Prostate gland (tissue), 2 donors: ENCODE measurements at regions not wholly inside any gene's neighbourhood (a gene's known extent, or its start where the extent isn't known, plus 50 kb on each side); places are given as distances from the start of the nearest gene placed in this dataset.

Experiments
- DNase-seq: peaks from one replicate; pipeline ENCODE4 v3.0.0-alpha.2; 2019; ENCODE audit warnings: low spot score
- H3K27ac ChIP-seq, 2 donors: fragments of 200-600 bp; sonication (generic); 2 replicates each; pipeline ENCODE4 v1.5.1; 2017 to 2019
- H3K27me3 ChIP-seq: fragments of 200-600 bp; sonication (generic); replicated peaks from 2 replicates; pipeline ENCODE4 v1.5.1; 2019; ENCODE audit not compliant: insufficient read depth
- H3K36me3 ChIP-seq, 2 donors: fragments of 200-600 bp; sonication (generic); 1 replicate in 1 of 2; 2 replicates in 1 of 2; pipeline versions ENCODE4 v1.5.1 to v1.8.1; 2017 to 2019
- H3K4me1 ChIP-seq: fragments of 200-600 bp; sonication (generic); replicated peaks from 2 replicates; pipeline ENCODE4 v1.5.1; 2019
- H3K4me3 ChIP-seq, 2 donors: fragments of 200-600 bp; sonication (generic); 2 replicates each; pipeline ENCODE4 v1.5.1; 2017 to 2019
- H3K9me3 ChIP-seq: fragments of 200-600 bp; sonication (generic); 2 replicates; pipeline ENCODE4 v1.5.1; 2017
- POLR2A ChIP-seq: fragments of 450-650 bp; IDR thresholded peaks from one replicate; pipeline ENCODE4 v1.6.1; 2016; ENCODE audit warnings: antibody characterized with exemption, mild to moderate bottlenecking
- POLR2AphosphoS5 ChIP-seq: sonication (generic); formaldehyde crosslinking; IDR thresholded peaks from one replicate; pipeline ENCODE4 v1.6.1; 2017; ENCODE audit warnings: antibody characterized with exemption
- WGBS: methylation state at CpG from one replicate; pipeline ENCODE4 v1.1.5; 2018; 5-methylcytosine and 5-hydroxymethylcytosine counted together
- intact Hi-C: fragments of 100-400 bp; cut with DNase I; formaldehyde crosslinking; loops from one replicate; pipeline ENCODE4 v1.14.2; 2022
- TF ChIP-seq, protein P1 (sequence below), 4 experiments: fragments of 200-600 bp in 2 of 4; fragments of 450-650 bp in 2 of 4; sonication (generic) in 2 of 4; IDR thresholded peaks; 1 replicate in 3 of 4; 2 replicates in 1 of 4; pipeline ENCODE4 v1.5.1; 2016 to 2019; ENCODE audit warnings: antibody characterized with exemption in 4 of 4, mild to moderate bottlenecking in 2 of 4, moderate library complexity in 2 of 4

DNA sequence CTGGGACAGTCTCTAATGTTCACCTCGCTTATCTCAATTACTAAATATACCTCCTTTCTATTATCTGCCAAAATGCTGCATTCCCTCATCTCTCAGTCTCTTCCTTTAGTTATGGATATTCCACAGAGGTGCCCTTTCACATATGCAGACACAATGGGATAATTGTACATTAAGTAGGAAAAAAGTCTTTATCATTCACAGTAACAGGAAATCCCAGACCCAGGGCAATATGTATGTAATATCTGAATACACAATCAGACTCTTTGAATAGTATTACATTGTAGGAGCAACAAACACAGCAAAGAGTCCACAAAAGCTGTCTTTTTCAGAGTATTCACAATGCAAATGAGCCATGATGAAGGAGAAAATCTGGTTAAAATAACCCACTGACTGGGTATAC is 1399.0 kb upstream of the ZEB2 start:
- Histone ChIP-seq H3K27me3 (no peaks in the 10 kb centered on the region), H3K9me3 (no peaks in the 10 kb centered on the region), H3K27ac (no peak overlapping the region), H3K4me3 (no peak overlapping the region), H3K4me1 (no peaks in the 10 kb centered on the region), H3K36me3 (no peaks in the 10 kb centered on the region)
- intact Hi-C loops = no loop called here
- WGBS = 86% methylated on average over 1 of the region's 1 CpG
- no peak for DNase-seq
- TF ChIP-seq, protein P1, sequence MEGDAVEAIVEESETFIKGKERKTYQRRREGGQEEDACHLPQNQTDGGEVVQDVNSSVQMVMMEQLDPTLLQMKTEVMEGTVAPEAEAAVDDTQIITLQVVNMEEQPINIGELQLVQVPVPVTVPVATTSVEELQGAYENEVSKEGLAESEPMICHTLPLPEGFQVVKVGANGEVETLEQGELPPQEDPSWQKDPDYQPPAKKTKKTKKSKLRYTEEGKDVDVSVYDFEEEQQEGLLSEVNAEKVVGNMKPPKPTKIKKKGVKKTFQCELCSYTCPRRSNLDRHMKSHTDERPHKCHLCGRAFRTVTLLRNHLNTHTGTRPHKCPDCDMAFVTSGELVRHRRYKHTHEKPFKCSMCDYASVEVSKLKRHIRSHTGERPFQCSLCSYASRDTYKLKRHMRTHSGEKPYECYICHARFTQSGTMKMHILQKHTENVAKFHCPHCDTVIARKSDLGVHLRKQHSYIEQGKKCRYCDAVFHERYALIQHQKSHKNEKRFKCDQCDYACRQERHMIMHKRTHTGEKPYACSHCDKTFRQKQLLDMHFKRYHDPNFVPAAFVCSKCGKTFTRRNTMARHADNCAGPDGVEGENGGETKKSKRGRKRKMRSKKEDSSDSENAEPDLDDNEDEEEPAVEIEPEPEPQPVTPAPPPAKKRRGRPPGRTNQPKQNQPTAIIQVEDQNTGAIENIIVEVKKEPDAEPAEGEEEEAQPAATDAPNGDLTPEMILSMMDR (IDR thresholded peaks at IDR 0.05) = no peak
- no peak for TF ChIP-seq POLR2A
- TF ChIP-seq POLR2AphosphoS5 = no peak

DNA sequence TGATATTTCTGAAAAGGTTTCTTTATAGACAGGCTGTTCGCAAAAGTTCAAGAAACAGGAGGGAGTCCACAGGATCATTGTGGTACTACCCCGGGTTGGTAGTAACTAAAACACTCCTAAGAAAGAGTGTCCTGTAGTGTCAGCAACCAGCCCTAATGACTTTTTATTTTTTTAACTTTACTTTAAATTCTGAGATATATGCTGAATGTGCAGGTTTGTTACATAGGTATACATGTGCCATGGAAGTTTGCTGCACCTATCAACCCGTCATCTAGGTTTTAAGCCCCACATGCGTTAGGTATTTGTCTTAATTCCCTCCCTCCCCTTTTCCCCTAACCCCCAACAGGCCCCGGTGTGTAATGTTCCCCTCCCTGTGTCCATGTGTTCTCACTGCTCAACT is 1396.9 kb upstream of the ZEB2 start:
- Histone ChIP-seq H3K27ac (no peak overlapping the region), H3K9me3 (no peaks in the 10 kb centered on the region), H3K4me1 (no peaks in the 10 kb centered on the region), H3K36me3 (no peaks in the 10 kb centered on the region), H3K4me3 (no peak overlapping the region), H3K27me3 (no peaks in the 10 kb centered on the region)
- no peak for DNase-seq
- no peak for TF ChIP-seq POLR2A
- TF ChIP-seq POLR2AphosphoS5 = no peak
- 93% methylated on average over 5 of the region's 5 CpGs for WGBS
- intact Hi-C loops = no loop called here

DNA sequence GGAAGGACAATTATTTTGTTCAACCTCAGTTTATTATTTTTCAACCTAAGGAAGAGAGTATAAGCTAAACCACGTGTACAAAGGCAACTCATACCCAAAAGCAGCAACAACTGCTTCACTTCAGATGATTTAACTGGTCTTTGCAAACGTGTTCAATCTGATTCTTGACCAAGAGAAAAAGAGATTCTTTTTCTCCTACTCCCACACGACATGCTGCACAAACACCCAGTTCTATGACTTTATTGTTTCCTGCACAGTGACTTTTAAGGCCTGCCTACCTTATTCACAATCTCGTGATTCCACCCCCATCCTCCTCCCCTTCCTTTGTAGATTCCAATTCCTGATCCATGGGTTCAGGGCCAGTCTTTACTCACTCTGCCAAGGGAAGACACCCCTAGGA is 1394.8 kb upstream of the ZEB2 start:
- Histone ChIP-seq H3K9me3 (no peaks in the 10 kb centered on the region), H3K27me3 (no peaks in the 10 kb centered on the region), H3K27ac (no peak overlapping the region), H3K4me1 (no peaks in the 10 kb centered on the region), H3K36me3 (no peaks in the 10 kb centered on the region), H3K4me3 (no peak overlapping the region)
- TF ChIP-seq POLR2AphosphoS5 (no peak), POLR2A (no peak)
- TF ChIP-seq, protein P1 (IDR thresholded peaks at IDR 0.05) = no peak
- DNase-seq = no peak
- intact Hi-C loops = no loop called here
- WGBS = 29% methylated on average over 4 of the region's 4 CpGs

DNA sequence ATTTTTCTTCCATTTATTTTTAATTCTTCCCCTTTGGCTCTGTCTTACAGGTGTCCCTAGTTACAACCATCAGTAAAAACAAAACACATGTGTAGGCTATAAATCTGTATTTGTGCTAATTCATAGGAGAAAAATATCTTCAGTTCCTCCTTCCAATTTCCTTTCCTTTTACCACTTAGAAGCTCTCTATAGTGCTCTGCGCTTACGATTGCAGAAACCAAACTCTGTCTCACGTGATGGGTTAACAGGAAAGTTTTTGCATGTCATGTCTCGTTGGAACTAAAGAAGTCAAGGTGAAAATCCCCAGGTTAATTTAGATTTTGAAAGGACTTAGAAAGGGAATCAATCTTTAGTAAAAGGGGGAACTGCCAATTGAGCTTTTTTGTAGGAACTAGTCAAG is 1390.5 kb upstream of the ZEB2 start:
- no peaks in the 10 kb centered on the region for H3K27me3 ChIP-seq
- H3K4me3 ChIP-seq = no peak overlapping the region
- no peak for DNase-seq
- TF ChIP-seq POLR2AphosphoS5 (no peak), POLR2A (no peak)
- TF ChIP-seq, protein P1 (IDR thresholded peaks at IDR 0.05) = no peak
- WGBS = 58% methylated on average over 4 of the region's 4 CpGs
- no peaks in the 10 kb centered on the region for H3K9me3 ChIP-seq
- intact Hi-C loops = no loop called here
- H3K36me3 ChIP-seq = no peaks in the 10 kb centered on the region
- H3K4me1 ChIP-seq = no peaks in the 10 kb centered on the region
- no peak overlapping the region for H3K27ac ChIP-seq

DNA sequence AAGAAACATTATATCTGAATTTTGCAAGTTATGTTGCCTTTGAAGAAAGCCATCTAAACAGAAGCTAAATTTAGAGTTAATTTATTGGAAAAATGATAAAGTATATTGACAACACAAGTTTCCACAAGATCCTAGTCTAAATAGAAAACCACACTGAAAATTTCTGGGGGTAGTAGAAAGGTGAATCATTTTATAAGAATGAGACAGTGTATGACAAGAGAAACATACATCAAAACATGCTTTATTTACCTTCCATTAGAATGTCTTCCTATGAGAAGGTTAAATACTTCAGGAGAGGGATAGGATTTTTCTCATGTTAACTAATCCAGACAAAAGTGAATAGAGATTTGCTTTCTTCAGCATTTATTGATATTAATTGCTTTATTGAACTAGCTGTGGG is 1389.8 kb upstream of the ZEB2 start:
- no peaks in the 10 kb centered on the region for H3K27me3 ChIP-seq
- no peaks in the 10 kb centered on the region for H3K36me3 ChIP-seq
- no peaks in the 10 kb centered on the region for H3K4me1 ChIP-seq
- no peak overlapping the region for H3K27ac ChIP-seq
- no peaks in the 10 kb centered on the region for H3K9me3 ChIP-seq
- H3K4me3 ChIP-seq = no peak overlapping the region
- intact Hi-C loops = no loop called here
- TF ChIP-seq, protein P1 (IDR thresholded peaks at IDR 0.05) = no peak
- no peak for TF ChIP-seq POLR2AphosphoS5
- no peak for TF ChIP-seq POLR2A
- no peak for DNase-seq
